Upper lobe of left lung (tissue), 6 donors: ENCODE measurements at regions not wholly inside any gene's neighbourhood (a gene's known extent, or its start where the extent isn't known, plus 50 kb on each side); places are given as distances from the start of the nearest gene placed in this dataset.

ENCODE experiments used
- ATAC-seq, 2 donors: fragments of 200-7000 bp; cut with Tn5 transposase; one replicate each; pipeline ENCODE4 v1.9.1; 2022; ENCODE audit warnings: mild to moderate bottlenecking in 2 of 2, moderate library complexity in 2 of 2; ENCODE audit not compliant: low FRiP score in 2 of 2
- DNase-seq, 2 donors: peaks; one replicate each; pipeline ENCODE4 v3.0.0-alpha.2; 2019 to 2020
- H3K27ac ChIP-seq, 4 donors: fragments of 200-600 bp; sonication (generic); one replicate each; pipeline ENCODE4 v1.5.1; 2016 to 2019
- H3K27me3 ChIP-seq, 4 donors: fragments of 200-600 bp; sonication (generic); one replicate each; pipeline ENCODE4 v1.5.1; 2017 to 2019
- H3K36me3 ChIP-seq, 4 donors: fragments of 200-600 bp; sonication (generic); one replicate each; pipeline ENCODE4 v1.5.1; 2016 to 2019
- H3K4me1 ChIP-seq, 4 donors: fragments of 200-600 bp; sonication (generic); one replicate each; pipeline ENCODE4 v1.5.1; 2018 to 2019
- H3K4me3 ChIP-seq, 4 donors: fragments of 200-600 bp; sonication (generic); one replicate each; pipeline ENCODE4 v1.5.1; 2017 to 2019; ENCODE audit warnings: mild to moderate bottlenecking in 2 of 4, moderate library complexity in 1 of 4
- H3K9me3 ChIP-seq, 4 donors: fragments of 200-600 bp; sonication (generic); one replicate each; pipeline ENCODE4 v1.5.1; 2018 to 2019
- CTCF ChIP-seq, 6 experiments: fragments of 450-650 bp in 4 of 6; fragments of 200-600 bp in 2 of 6; sonication (generic) in 2 of 6; IDR thresholded peaks; one replicate each; pipeline ENCODE4 v1.5.1; 2016 to 2019; ENCODE audit warnings: antibody characterized with exemption in 6 of 6
- EP300 ChIP-seq, 4 donors: sonication (generic); formaldehyde crosslinking; IDR thresholded peaks; one replicate each; pipeline ENCODE4 v1.5.1; 2017; ENCODE audit warnings: antibody characterized with exemption in 4 of 4, control low read depth in 2 of 4
- POLR2A ChIP-seq, 4 donors: fragments of 450-650 bp; IDR thresholded peaks; one replicate each; pipeline ENCODE4 v1.5.1; 2016 to 2017; ENCODE audit warnings: antibody characterized with exemption in 4 of 4, mild to moderate bottlenecking in 2 of 4
- POLR2AphosphoS5 ChIP-seq, 2 donors: sonication (generic); formaldehyde crosslinking; IDR thresholded peaks; one replicate each; pipeline ENCODE4 v1.5.1; 2017; ENCODE audit warnings: antibody characterized with exemption in 2 of 2
- WGBS, 2 donors: methylation state at CpG; one replicate each; pipeline ENCODE4 v1.1.5; 2017 to 2018; 5-methylcytosine and 5-hydroxymethylcytosine counted together
- donor health status: DM: no; HTN: no; CAD: no; lungs with moderate emphysema.
- donor health status: DM: no; HTN: yes; CAD: no; lungs with severe emphysema.

GRCh38 chr16:85180047-85180826 lies 68.0 kb upstream of the CIBAR2 start:
- TF ChIP-seq POLR2A (IDR thresholded peaks at IDR 0.05) (no peak), POLR2AphosphoS5 (IDR thresholded peaks at IDR 0.05) (no peak), EP300 (IDR thresholded peaks at IDR 0.05) (no peak), CTCF (IDR thresholded peaks at IDR 0.05) (no peak)
- H3K4me3 ChIP-seq, result no peak overlapping the region
- WGBS, 2 donors, result 96 to 100% methylated on average over 8 to 23 of the region's 23 CpGs
- H3K36me3 ChIP-seq, result no peaks in the 10 kb centered on the region
- no peak for DNase-seq
- ATAC-seq, result no peak
- H3K4me1 ChIP-seq, result peaks cover 2 to 18% (median 3%) of the 10 kb centered on the region in 4 donors
- no peak overlapping the region for H3K27ac ChIP-seq
- no peaks in the 10 kb centered on the region for H3K27me3 ChIP-seq
- peaks cover 0 to 11% (median 10%) of the 10 kb centered on the region in 4 donors for H3K9me3 ChIP-seq

GRCh38 chr16:85180827-85181738 lies 68.8 kb upstream of the CIBAR2 start:
- Histone ChIP-seq H3K4me1 (peaks cover 0 to 10% (median 0%) of the 10 kb centered on the region in 4 donors), H3K9me3 (peaks cover 0 to 11% (median 10%) of the 10 kb centered on the region in 4 donors), H3K4me3 (no peak overlapping the region), H3K27ac (no peak overlapping the region), H3K27me3 (no peaks in the 10 kb centered on the region), H3K36me3 (no peaks in the 10 kb centered on the region)
- no peak for TF ChIP-seq EP300 (IDR thresholded peaks at IDR 0.05)
- no peak for TF ChIP-seq CTCF (IDR thresholded peaks at IDR 0.05)
- TF ChIP-seq POLR2AphosphoS5 (IDR thresholded peaks at IDR 0.05), result no peak
- no peak for TF ChIP-seq POLR2A (IDR thresholded peaks at IDR 0.05)
- DNase-seq (peak in 1 of 2 donors; percentile 33), ATAC-seq (no peak)
- 82 to 92% methylated on average over 23 to 30 of the region's 30 CpGs for WGBS, 2 donors

DNA sequence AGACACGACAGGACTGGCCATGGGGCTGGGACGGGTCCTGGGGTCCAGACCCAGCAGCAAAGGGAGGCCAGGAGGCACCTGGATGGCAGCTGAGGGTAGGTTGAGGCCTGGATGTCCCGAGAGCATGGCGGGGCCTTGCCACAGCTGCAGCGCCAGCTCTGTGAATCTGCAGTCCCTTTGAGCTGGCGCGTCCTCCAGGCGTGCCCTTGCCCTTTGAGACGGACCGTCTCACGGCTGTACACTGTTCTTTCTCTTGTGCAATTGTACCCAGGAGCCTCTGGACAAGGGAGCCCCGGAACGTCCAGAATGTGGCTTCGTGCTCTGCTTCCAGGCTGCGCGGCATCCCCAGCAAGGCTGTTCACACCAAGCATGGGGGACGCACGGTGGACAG lies 69.5 kb upstream of the CIBAR2 start:
- H3K36me3 ChIP-seq, result no peaks in the 10 kb centered on the region
- TF ChIP-seq POLR2AphosphoS5 (IDR thresholded peaks at IDR 0.05) (no peak), POLR2A (IDR thresholded peaks at IDR 0.05) (no peak), CTCF (IDR thresholded peaks at IDR 0.05) (no peak), EP300 (IDR thresholded peaks at IDR 0.05) (no peak)
- no peak overlapping the region for H3K27ac ChIP-seq
- no peaks in the 10 kb centered on the region for H3K27me3 ChIP-seq
- WGBS, 2 donors, result 91 to 93% methylated on average over 18 of the region's 18 CpGs
- H3K4me1 ChIP-seq, result peaks cover 0 to 4% (median 0%) of the 10 kb centered on the region in 4 donors
- H3K4me3 ChIP-seq, result no peak overlapping the region
- DNase-seq, result peak in 1 of 2 donors; percentile 55
- ATAC-seq, result no peak
- peaks cover 0 to 11% (median 10%) of the 10 kb centered on the region in 4 donors for H3K9me3 ChIP-seq

GRCh38 chr16:85182286-85182685 lies 70.0 kb upstream of the CIBAR2 start:
- 91 to 96% methylated on average over 9 to 11 of the region's 11 CpGs for WGBS, 2 donors
- no peak overlapping the region for H3K4me3 ChIP-seq
- peaks cover 0 to 11% (median 10%) of the 10 kb centered on the region in 4 donors for H3K9me3 ChIP-seq
- no peak for TF ChIP-seq POLR2AphosphoS5 (IDR thresholded peaks at IDR 0.05)
- no peak for TF ChIP-seq CTCF (IDR thresholded peaks at IDR 0.05)
- no peak for TF ChIP-seq EP300 (IDR thresholded peaks at IDR 0.05)
- no peak for TF ChIP-seq POLR2A (IDR thresholded peaks at IDR 0.05)
- H3K27ac ChIP-seq, result no peak overlapping the region
- H3K27me3 ChIP-seq, result no peaks in the 10 kb centered on the region
- DNase-seq (peak in 1 of 2 donors; percentile 44), ATAC-seq (no peak)
- H3K4me1 ChIP-seq, result no peaks in the 10 kb centered on the region
- H3K36me3 ChIP-seq, result no peaks in the 10 kb centered on the region
